ENCODE measurements at regions not wholly inside any gene's neighbourhood (a gene's known extent, or its start where the extent isn't known, plus 50 kb on each side); places are given as distances from the start of the nearest gene placed in this dataset.
"Not testable (repeated sequence)": the region's sequence is repeated elsewhere in the genome, so short reads cannot be mapped to it uniquely, and the experiment has no call there.

GRCh38 chrX:465418-466215 is 78.9 kb upstream of the PPP2R3B start:
- DNase-seq: peak; percentile 13

- DNase-seq: not testable (repeated sequence)
Observed at GRCh38 chrX:466836-467235, 80.1 kb upstream of the PPP2R3B start.

GRCh38 chrX:467686-468085 is 81.0 kb upstream of the PPP2R3B start:
- not testable (repeated sequence) for DNase-seq

- no peak for DNase-seq
Observed at GRCh38 chrX:468979-469378, 82.3 kb upstream of the PPP2R3B start.

GRCh38 chrX:470686-471085 is 84.0 kb upstream of the PPP2R3B start:
- no peak for DNase-seq

GRCh38 chrX:471281-471680 is 84.6 kb upstream of the PPP2R3B start:
- DNase-seq: no peak

- DNase-seq: not testable (repeated sequence)
Observed at GRCh38 chrX:472275-472674, 85.6 kb upstream of the PPP2R3B start.

- DNase-seq: no peak
Observed at GRCh38 chrX:475926-476723, 89.4 kb upstream of the PPP2R3B start.

- no peak for DNase-seq
Observed at GRCh38 chrX:476724-477075, 90.0 kb upstream of the PPP2R3B start.

GRCh38 chrX:477441-478012 is 90.8 kb upstream of the PPP2R3B start:
- no peak for DNase-seq

- DNase-seq: no peak
Observed at GRCh38 chrX:479273-479981, 92.7 kb upstream of the PPP2R3B start.

- no peak for DNase-seq
Observed at GRCh38 chrX:480861-481417, 94.2 kb upstream of the PPP2R3B start.

- DNase-seq: no peak
Observed at GRCh38 chrX:482192-482701, 95.5 kb upstream of the PPP2R3B start.

GRCh38 chrX:482702-483203 is 96.0 kb upstream of the PPP2R3B start:
- DNase-seq: no peak

- no peak for DNase-seq
Observed at GRCh38 chrX:485368-485767, 98.7 kb upstream of the PPP2R3B start.

GRCh38 chrX:486325-486724 is 99.6 kb upstream of the PPP2R3B start:
- DNase-seq: no peak

GRCh38 chrX:487836-488235 is 101.1 kb upstream of the PPP2R3B start:
- no peak for DNase-seq

- DNase-seq: no peak
Observed at GRCh38 chrX:489820-490219, 103.1 kb upstream of the PPP2R3B start.

GRCh38 chrX:497186-498014 is 110.7 kb upstream of the PPP2R3B start:
- DNase-seq: no peak

- not testable (repeated sequence) for DNase-seq
Observed at GRCh38 chrX:498901-499300, 112.2 kb upstream of the PPP2R3B start.

GRCh38 chrX:499870-500364 is 113.2 kb upstream of the PPP2R3B start:
- no peak for DNase-seq

Measured in tongue (tissue), 1 donor.